ENCODE measurements at regions not wholly inside any gene's neighbourhood (a gene's known extent, or its start where the extent isn't known, plus 50 kb on each side); places are given as distances from the start of the nearest gene placed in this dataset.

DNA sequence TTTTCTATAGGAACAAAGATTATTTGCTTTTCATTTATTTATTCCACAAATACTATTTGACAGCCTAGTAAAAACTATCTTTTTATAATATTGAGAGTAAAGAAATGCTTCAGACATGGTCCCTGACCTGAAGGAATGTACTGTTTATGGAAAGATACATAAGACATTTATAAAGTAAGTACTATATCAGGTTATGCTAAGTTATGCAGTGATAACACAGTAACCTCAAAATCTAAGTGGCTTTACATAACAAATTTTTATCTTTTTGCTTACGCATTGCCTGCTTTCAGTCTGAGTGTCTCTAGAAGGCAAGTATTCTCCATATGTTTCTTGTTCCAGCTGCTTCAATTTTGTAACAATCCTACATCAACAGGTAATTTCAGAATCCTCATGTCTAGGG lies 694.0 kb downstream of the SQOR start:
- TF ChIP-seq, protein P1, sequence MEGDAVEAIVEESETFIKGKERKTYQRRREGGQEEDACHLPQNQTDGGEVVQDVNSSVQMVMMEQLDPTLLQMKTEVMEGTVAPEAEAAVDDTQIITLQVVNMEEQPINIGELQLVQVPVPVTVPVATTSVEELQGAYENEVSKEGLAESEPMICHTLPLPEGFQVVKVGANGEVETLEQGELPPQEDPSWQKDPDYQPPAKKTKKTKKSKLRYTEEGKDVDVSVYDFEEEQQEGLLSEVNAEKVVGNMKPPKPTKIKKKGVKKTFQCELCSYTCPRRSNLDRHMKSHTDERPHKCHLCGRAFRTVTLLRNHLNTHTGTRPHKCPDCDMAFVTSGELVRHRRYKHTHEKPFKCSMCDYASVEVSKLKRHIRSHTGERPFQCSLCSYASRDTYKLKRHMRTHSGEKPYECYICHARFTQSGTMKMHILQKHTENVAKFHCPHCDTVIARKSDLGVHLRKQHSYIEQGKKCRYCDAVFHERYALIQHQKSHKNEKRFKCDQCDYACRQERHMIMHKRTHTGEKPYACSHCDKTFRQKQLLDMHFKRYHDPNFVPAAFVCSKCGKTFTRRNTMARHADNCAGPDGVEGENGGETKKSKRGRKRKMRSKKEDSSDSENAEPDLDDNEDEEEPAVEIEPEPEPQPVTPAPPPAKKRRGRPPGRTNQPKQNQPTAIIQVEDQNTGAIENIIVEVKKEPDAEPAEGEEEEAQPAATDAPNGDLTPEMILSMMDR (IDR thresholded peaks at IDR 0.05; ENCODE audit: control extremely low read depth in 1 of 3, insufficient read depth in 1 of 3, low read depth in 1 of 3, low read length in 3 of 3): no peak
- TF ChIP-seq FOSL1 (IDR thresholded peaks at IDR 0.05; ENCODE audit: insufficient read depth, low read depth, low read length) (no peak), RAD21 (IDR thresholded peaks at IDR 0.05 in 1 of 2, conservative IDR thresholded peaks at IDR 0.05 in 1 of 2; ENCODE audit: low read depth in 2 of 2, low read length in 2 of 2) (no peak), CREB1 (IDR thresholded peaks at IDR 0.05) (no peak), YY1 (IDR thresholded peaks at IDR 0.05; ENCODE audit: low read depth, low read length) (no peak), SIRT6 (IDR thresholded peaks at IDR 0.05; ENCODE audit: low read length) (no peak)

Measured in H1 (cell line).